Heart left ventricle (tissue), 16 donors: ENCODE measurements at regions not wholly inside any gene's neighbourhood (a gene's known extent, or its start where the extent isn't known, plus 50 kb on each side); places are given as distances from the start of the nearest gene placed in this dataset.

Source experiments
- ATAC-seq, 4 donors: fragments of 200-7000 bp; cut with Tn5 transposase; one replicate each; pipeline ENCODE4 v1.9.1; 2020 to 2022; ENCODE audit warnings: moderate library complexity in 4 of 4, mild to moderate bottlenecking in 3 of 4, moderate number of reproducible peaks in 1 of 4
- DNase-seq, 5 donors: peaks; one replicate each; pipeline ENCODE4 v3.0.0-alpha.2; 2020
- H3K27ac ChIP-seq, 12 donors: fragments of 200-600 bp; sonication (generic) in 4 of 12; one replicate each; pipeline versions ENCODE4 v1.5.0 to v1.8.0; 2016 to 2022; ENCODE audit warnings: mild to moderate bottlenecking in 2 of 12
- H3K27me3 ChIP-seq, 9 donors: fragments of 200-600 bp; sonication (generic) in 2 of 9; one replicate each; pipeline versions ENCODE4 v1.5.1 to v1.8.0; 2016 to 2022; ENCODE audit warnings: mild to moderate bottlenecking in 3 of 9
- H3K36me3 ChIP-seq, 9 donors: fragments of 200-600 bp; sonication (generic) in 2 of 9; one replicate each; pipeline versions ENCODE4 v1.5.0 to v1.8.0; 2018 to 2022; ENCODE audit warnings: mild to moderate bottlenecking in 2 of 9
- H3K4me1 ChIP-seq, 12 donors: fragments of 200-600 bp; sonication (generic) in 4 of 12; one replicate each; pipeline versions ENCODE4 v1.5.0 to v1.8.0; 2016 to 2022; ENCODE audit warnings: mild to moderate bottlenecking in 3 of 12
- H3K4me3 ChIP-seq, 12 donors: fragments of 200-600 bp; sonication (generic) in 4 of 12; one replicate each; pipeline versions ENCODE4 v1.5.0 to v1.8.0; 2017 to 2022; ENCODE audit warnings: mild to moderate bottlenecking in 9 of 12, moderate library complexity in 4 of 12
- H3K9me3 ChIP-seq, 12 donors: fragments of 200-600 bp; sonication (generic) in 4 of 12; one replicate each; pipeline versions ENCODE4 v1.5.0 to v1.8.0; 2016 to 2022; ENCODE audit warnings: mild to moderate bottlenecking in 1 of 12
- POLR2A ChIP-seq, 2 donors: fragments of 450-650 bp; IDR thresholded peaks; one replicate each; pipeline ENCODE4 v1.6.1; 2017; ENCODE audit warnings: antibody characterized with exemption in 2 of 2, mild to moderate bottlenecking in 2 of 2, moderate library complexity in 2 of 2
- WGBS, 4 donors: extraction: QIAGEN DNeasy Blood & Tissue Kit in 2 of 4; methylation state at CpG; one replicate each; pipeline versions ENCODE4 v1.1.5 to v1.1.7; 2013 to 2018; 5-methylcytosine and 5-hydroxymethylcytosine counted together
- intact Hi-C, 10 donors: fragments of 100-400 bp; cut with DNase I; formaldehyde crosslinking; loops; one replicate each; pipeline versions ENCODE4 v1.11.1 to v1.14.2; 2022
- TF ChIP-seq, protein P1 (sequence below), 12 donors: fragments of 200-600 bp; sonication (generic) in 4 of 12; IDR thresholded peaks; one replicate each; pipeline versions ENCODE4 v1.5.0 to v1.8.0; 2018 to 2022; ENCODE audit warnings: antibody characterized with exemption in 12 of 12, mild to moderate bottlenecking in 5 of 12
- donor health status: ischemic (EF 13 %, LVEDD 7.1; RV severe dilation, severe dysfunction).
- donor health status: healthy with polysubstance abuse.
- donor health status: DM: no; HTN: yes; CAD: no.
- donor health status: DM: no; HTN: no; CAD: no.
- donor health status: ischemic (EF 25% LVEDD 6.9; RV normal size, moderate dysfunction).
- donor health status: ischemic (EF 25% LVEDD 5.7; RV mildly dilated, moderate dysfunction).
- donor health status: healthy.
- donor health status: DM: yes; HTN: yes; CAD: no.
- donor health status: ischemic (EF 35%, LVEDD 5.7; RV mildly dilated, moderate dysfunction).
- donor health status: nonischemic (EF 11% LVEDD 7.7; RV severe dilation, severe dysfunction).
- donor health status: DM: yes; HTN: yes; CAD: no.
- donor health status: PGD.
- donor health status: ischemic (EF 29% LVEDD 5.4; RV normal size, mild dysfunction).
- donor health status: nonischemic (EF 23%, LVEDD 6.1; RV moderate dilation, normal function).

DNA sequence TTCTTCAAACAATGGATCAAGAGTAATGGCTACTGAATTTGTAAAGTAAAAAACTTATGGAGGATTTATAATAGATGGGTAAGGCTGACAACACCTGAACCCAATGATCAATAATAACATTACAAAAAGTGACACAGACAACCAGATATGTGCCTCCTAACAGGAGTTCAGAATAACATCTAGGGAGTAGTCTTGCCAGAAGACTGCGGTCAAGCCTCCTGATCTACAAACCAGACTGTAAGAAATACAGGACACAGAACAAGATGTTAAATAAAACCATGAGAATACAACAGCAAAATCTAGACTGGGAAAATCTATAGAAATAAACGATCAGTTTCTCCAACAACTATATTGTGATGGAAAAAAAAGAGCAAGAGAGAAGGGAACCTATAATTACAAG is 262.6 kb upstream of the TMTC1 start:
- H3K36me3 ChIP-seq = no peaks in the 10 kb centered on the region
- no peak overlapping the region for H3K4me3 ChIP-seq
- 65 to 94% (median 81%) methylated on average over 2 of the region's 2 CpGs for WGBS, 4 donors
- no peaks in the 10 kb centered on the region for H3K27me3 ChIP-seq
- H3K27ac ChIP-seq = no peak overlapping the region
- H3K9me3 ChIP-seq = no peaks in the 10 kb centered on the region
- TF ChIP-seq, protein P1, sequence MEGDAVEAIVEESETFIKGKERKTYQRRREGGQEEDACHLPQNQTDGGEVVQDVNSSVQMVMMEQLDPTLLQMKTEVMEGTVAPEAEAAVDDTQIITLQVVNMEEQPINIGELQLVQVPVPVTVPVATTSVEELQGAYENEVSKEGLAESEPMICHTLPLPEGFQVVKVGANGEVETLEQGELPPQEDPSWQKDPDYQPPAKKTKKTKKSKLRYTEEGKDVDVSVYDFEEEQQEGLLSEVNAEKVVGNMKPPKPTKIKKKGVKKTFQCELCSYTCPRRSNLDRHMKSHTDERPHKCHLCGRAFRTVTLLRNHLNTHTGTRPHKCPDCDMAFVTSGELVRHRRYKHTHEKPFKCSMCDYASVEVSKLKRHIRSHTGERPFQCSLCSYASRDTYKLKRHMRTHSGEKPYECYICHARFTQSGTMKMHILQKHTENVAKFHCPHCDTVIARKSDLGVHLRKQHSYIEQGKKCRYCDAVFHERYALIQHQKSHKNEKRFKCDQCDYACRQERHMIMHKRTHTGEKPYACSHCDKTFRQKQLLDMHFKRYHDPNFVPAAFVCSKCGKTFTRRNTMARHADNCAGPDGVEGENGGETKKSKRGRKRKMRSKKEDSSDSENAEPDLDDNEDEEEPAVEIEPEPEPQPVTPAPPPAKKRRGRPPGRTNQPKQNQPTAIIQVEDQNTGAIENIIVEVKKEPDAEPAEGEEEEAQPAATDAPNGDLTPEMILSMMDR (IDR thresholded peaks at IDR 0.05) = no peak
- TF ChIP-seq POLR2A (IDR thresholded peaks at IDR 0.05) = no peak
- no peaks in the 10 kb centered on the region for H3K4me1 ChIP-seq
- intact Hi-C loops = no loop called here
- no peak for ATAC-seq
- no peak for DNase-seq

DNA sequence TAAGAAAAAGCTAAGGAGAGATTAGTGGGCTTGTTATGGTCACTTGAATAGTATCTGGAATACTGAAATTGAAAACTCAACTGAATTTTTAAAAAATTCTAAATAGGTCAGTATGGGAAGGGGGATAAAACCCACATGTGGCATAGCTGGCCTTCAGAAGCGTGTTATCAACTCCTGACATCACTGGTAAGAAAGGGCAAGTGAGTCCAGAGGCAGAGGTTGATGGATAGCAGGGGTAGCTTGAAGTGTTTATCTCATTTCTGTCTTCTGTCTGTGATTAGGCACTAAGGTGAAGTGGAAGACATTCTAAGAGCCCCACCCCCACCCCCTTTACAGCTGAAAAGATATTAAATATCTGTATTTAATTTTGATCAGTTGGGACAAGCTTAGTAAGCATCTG is 261.4 kb upstream of the TMTC1 start:
- H3K4me3 ChIP-seq = no peak overlapping the region
- ATAC-seq = no peak
- 54 to 68% (median 60%) methylated on average over 1 of the region's 1 CpG for WGBS, 4 donors
- intact Hi-C loops = no loop called here
- no peaks in the 10 kb centered on the region for H3K27me3 ChIP-seq
- H3K27ac ChIP-seq = no peak overlapping the region
- no peaks in the 10 kb centered on the region for H3K9me3 ChIP-seq
- H3K36me3 ChIP-seq = no peaks in the 10 kb centered on the region
- no peak for DNase-seq
- no peak for TF ChIP-seq POLR2A (IDR thresholded peaks at IDR 0.05)
- TF ChIP-seq, protein P1 (IDR thresholded peaks at IDR 0.05) = no peak
- H3K4me1 ChIP-seq = no peaks in the 10 kb centered on the region

DNA sequence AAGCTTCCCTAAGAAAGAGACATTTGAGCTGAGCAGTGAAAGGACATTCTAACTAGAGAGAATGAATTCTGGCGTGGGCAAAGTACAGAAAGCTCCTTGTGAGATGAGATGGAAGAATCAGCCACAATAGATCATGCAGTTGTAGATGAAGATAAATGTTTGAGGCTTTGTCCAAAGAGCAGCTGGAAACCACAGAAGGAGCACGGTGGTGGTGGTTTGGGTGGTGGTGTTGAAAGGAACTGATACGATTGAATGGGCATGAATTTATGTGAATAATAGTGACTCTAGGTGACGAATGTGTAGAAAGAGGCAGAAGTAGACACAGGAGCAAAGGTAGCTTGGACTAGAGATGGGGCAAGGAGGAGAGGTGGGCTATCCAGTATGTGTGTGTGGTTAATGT is 260.5 kb upstream of the TMTC1 start:
- no peaks in the 10 kb centered on the region for H3K36me3 ChIP-seq
- TF ChIP-seq POLR2A (IDR thresholded peaks at IDR 0.05) = no peak
- TF ChIP-seq, protein P1 (IDR thresholded peaks at IDR 0.05) = no peak
- no peaks in the 10 kb centered on the region for H3K4me1 ChIP-seq
- intact Hi-C loops = no loop called here
- ATAC-seq (no peak), DNase-seq (no peak)
- 86 to 93% (median 90%) methylated on average over 4 of the region's 4 CpGs for WGBS, 4 donors
- no peak overlapping the region for H3K27ac ChIP-seq
- H3K9me3 ChIP-seq = no peaks in the 10 kb centered on the region
- H3K4me3 ChIP-seq = no peak overlapping the region
- no peaks in the 10 kb centered on the region for H3K27me3 ChIP-seq

DNA sequence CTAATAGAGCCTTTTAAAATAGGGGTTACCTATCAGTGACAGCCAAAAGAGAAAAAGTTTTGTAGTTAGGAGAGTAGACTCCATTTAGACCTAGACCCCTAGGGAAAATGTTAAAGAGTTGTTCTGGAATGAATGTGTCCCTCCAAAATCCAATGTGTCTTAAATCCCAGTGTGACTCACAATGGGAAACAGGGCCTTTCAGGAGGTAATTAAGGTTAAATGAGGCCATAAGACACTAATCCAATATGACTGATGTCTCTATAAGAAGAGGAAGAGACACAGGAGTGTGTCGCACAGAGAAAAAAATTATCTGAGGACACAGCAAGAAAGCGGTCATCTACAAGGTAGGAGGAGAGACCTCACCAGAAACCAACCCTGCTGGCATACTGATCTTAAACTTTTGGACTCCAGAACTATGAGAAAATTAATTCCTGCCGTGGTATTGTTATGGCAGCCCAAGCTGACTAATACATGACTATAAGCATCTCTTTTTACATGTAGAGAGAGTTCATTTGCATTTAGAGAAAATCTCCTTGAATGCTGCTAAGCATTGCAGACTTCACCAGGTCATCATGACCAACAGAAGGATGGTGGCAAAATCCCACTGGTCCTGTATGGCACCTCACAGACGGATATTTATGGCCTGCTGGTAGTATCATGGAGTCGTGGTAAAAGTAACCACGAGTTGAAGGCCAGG is 259.6 kb upstream of the TMTC1 start:
- intact Hi-C loops = no loop called here
- no peaks in the 10 kb centered on the region for H3K36me3 ChIP-seq
- 89 to 90% (median 89%) methylated on average over 6 of the region's 6 CpGs for WGBS, 4 donors

More for the DNA sequence above, 259.6 kb upstream of the TMTC1 start:
- Histone ChIP-seq H3K9me3 (no peaks in the 10 kb centered on the region), H3K27me3 (no peaks in the 10 kb centered on the region), H3K4me1 (no peaks in the 10 kb centered on the region), H3K4me3 (no peak overlapping the region), H3K27ac (no peak overlapping the region)
- TF ChIP-seq POLR2A (IDR thresholded peaks at IDR 0.05) = no peak
- TF ChIP-seq, protein P1 (IDR thresholded peaks at IDR 0.05) = no peak
- DNase-seq (no peak), ATAC-seq (no peak)
